Panc1 (cell line): ENCODE measurements at regions not wholly inside any gene's neighbourhood (a gene's known extent, or its start where the extent isn't known, plus 50 kb on each side); places are given as distances from the start of the nearest gene placed in this dataset.
"Not testable (repeated sequence)": the region's sequence is repeated elsewhere in the genome, so short reads cannot be mapped to it uniquely, and the experiment has no call there.

Experiments used
- CTCF ChIP-seq: fragments of 450-650 bp; IDR thresholded peaks from 2 replicates; pipeline ENCODE4 v1.5.1; 2017; ENCODE audit warnings: mild to moderate bottlenecking
- POLR2AphosphoS5 ChIP-seq: IDR thresholded peaks from 2 replicates; pipeline ENCODE4 v1.6.1; 2012; ENCODE audit warnings: mild to moderate bottlenecking, low read depth, low read length, moderate library complexity
- TCF7L2 ChIP-seq: IDR thresholded peaks from 2 replicates; pipeline ENCODE4 v1.6.1; 2011; ENCODE audit warnings: mild to moderate bottlenecking, low read depth, low read length, inconsistent platforms
- TF ChIP-seq, protein P1 (sequence below), 2 experiments: IDR thresholded peaks; 2 replicates each; pipeline ENCODE4 v1.6.1; 2011 to 2012; ENCODE audit warnings: low read depth in 2 of 2, control low read depth in 1 of 2, low read length in 1 of 2, mild to moderate bottlenecking in 1 of 2, moderate library complexity in 1 of 2; ENCODE audit not compliant: insufficient read depth in 1 of 2

GRCh38 chr22:11578551-11578950, 3949.4 kb upstream of the OR11H1 start:
- not testable (repeated sequence) for TF ChIP-seq CTCF, TCF7L2, POLR2AphosphoS5
- TF ChIP-seq, protein P1, sequence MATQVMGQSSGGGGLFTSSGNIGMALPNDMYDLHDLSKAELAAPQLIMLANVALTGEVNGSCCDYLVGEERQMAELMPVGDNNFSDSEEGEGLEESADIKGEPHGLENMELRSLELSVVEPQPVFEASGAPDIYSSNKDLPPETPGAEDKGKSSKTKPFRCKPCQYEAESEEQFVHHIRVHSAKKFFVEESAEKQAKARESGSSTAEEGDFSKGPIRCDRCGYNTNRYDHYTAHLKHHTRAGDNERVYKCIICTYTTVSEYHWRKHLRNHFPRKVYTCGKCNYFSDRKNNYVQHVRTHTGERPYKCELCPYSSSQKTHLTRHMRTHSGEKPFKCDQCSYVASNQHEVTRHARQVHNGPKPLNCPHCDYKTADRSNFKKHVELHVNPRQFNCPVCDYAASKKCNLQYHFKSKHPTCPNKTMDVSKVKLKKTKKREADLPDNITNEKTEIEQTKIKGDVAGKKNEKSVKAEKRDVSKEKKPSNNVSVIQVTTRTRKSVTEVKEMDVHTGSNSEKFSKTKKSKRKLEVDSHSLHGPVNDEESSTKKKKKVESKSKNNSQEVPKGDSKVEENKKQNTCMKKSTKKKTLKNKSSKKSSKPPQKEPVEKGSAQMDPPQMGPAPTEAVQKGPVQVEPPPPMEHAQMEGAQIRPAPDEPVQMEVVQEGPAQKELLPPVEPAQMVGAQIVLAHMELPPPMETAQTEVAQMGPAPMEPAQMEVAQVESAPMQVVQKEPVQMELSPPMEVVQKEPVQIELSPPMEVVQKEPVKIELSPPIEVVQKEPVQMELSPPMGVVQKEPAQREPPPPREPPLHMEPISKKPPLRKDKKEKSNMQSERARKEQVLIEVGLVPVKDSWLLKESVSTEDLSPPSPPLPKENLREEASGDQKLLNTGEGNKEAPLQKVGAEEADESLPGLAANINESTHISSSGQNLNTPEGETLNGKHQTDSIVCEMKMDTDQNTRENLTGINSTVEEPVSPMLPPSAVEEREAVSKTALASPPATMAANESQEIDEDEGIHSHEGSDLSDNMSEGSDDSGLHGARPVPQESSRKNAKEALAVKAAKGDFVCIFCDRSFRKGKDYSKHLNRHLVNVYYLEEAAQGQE (IDR thresholded peaks at IDR 0.05; ENCODE audit: insufficient read depth in 1 of 2, low read depth in 2 of 2, low read length in 1 of 2) = not testable (repeated sequence)
